Heart right ventricle (tissue), 16 donors: ENCODE measurements at regions not wholly inside any gene's neighbourhood (a gene's known extent, or its start where the extent isn't known, plus 50 kb on each side); places are given as distances from the start of the nearest gene placed in this dataset.
"Not testable (repeated sequence)": the region's sequence is repeated elsewhere in the genome, so short reads cannot be mapped to it uniquely, and the experiment has no call there.

ENCODE experiments used
- ATAC-seq, 8 donors: fragments of 200-7000 bp; cut with Tn5 transposase; one replicate each; pipeline ENCODE4 v1.9.1; 2020; ENCODE audit warnings: mild to moderate bottlenecking in 8 of 8, moderate library complexity in 8 of 8, moderate number of reproducible peaks in 1 of 8
- DNase-seq, 2 donors: peaks; one replicate each; pipeline ENCODE4 v3.0.0-alpha.2; 2020
- H3K27ac ChIP-seq, 10 donors: fragments of 200-600 bp; sonication (generic) in 2 of 10; one replicate each; pipeline versions ENCODE4 v1.5.0 to v1.8.0; 2020 to 2022; ENCODE audit warnings: mild to moderate bottlenecking in 3 of 10
- H3K27me3 ChIP-seq, 7 donors: fragments of 200-600 bp; one replicate each; pipeline ENCODE4 v1.8.0; 2021 to 2022; ENCODE audit warnings: mild to moderate bottlenecking in 2 of 7
- H3K36me3 ChIP-seq, 9 donors: fragments of 200-600 bp; sonication (generic) in 1 of 9; one replicate each; pipeline versions ENCODE4 v1.5.0 to v1.8.0; 2020 to 2022; ENCODE audit warnings: mild to moderate bottlenecking in 2 of 9
- H3K4me1 ChIP-seq, 9 donors: fragments of 200-600 bp; sonication (generic) in 1 of 9; one replicate each; pipeline versions ENCODE4 v1.5.0 to v1.8.0; 2020 to 2022; ENCODE audit warnings: mild to moderate bottlenecking in 4 of 9
- H3K4me3 ChIP-seq, 10 donors: fragments of 200-600 bp; sonication (generic) in 2 of 10; one replicate each; pipeline versions ENCODE4 v1.5.0 to v1.8.0; 2020 to 2022; ENCODE audit warnings: mild to moderate bottlenecking in 7 of 10, moderate library complexity in 2 of 10
- H3K9me3 ChIP-seq, 11 donors: fragments of 200-600 bp in 10 of 11; sonication (generic) in 2 of 11; one replicate each; pipeline versions ENCODE4 v1.5.0 to v1.8.0; 2013 to 2022; ENCODE audit warnings: mild to moderate bottlenecking in 2 of 11, control low read depth in 1 of 11, moderate library complexity in 1 of 11
- CTCF ChIP-seq, 9 donors: fragments of 200-600 bp; sonication (generic) in 2 of 9; IDR thresholded peaks; one replicate each; pipeline versions ENCODE4 v1.5.0 to v1.8.0; 2021 to 2022; ENCODE audit warnings: antibody characterized with exemption in 9 of 9, mild to moderate bottlenecking in 5 of 9, moderate library complexity in 1 of 9
- WGBS, 2 donors: extraction: QIAGEN DNeasy Blood & Tissue Kit; methylation state at CpG; one replicate each; pipeline ENCODE4 v1.1.7; 2013; ENCODE audit warnings: inconsistent platforms in 1 of 2; 5-methylcytosine and 5-hydroxymethylcytosine counted together
- intact Hi-C, 10 donors: fragments of 100-400 bp; cut with DNase I; formaldehyde crosslinking; loops; one replicate each; pipeline versions ENCODE4 v1.11.1 to v1.14.2; 2022
- donor health status: Arrhythmogenic right ventricular cardiomyopathy.
- donor health status: ischemic (EF 13 %, LVEDD 7.1; RV severe dilation, severe dysfunction).
- donor health status: healthy with polysubstance abuse.
- donor health status: DM: no; HTN: yes; CAD: no.
- donor health status: DM: no; HTN: no; CAD: no.
- donor health status: ischemic (EF 25% LVEDD 6.9; RV normal size, moderate dysfunction).
- donor health status: ischemic (EF 25% LVEDD 5.7; RV mildly dilated, moderate dysfunction).
- donor health status: healthy.
- donor health status: DM: yes; HTN: yes; CAD: no.
- donor health status: Ischemic cardiomyopathy.
- donor health status: ischemic (EF 35%, LVEDD 5.7; RV mildly dilated, moderate dysfunction).
- donor health status: nonischemic (EF 11% LVEDD 7.7; RV severe dilation, severe dysfunction).
- donor health status: DM: yes; HTN: yes; CAD: no.
- donor health status: PGD.
- donor health status: ischemic (EF 29% LVEDD 5.4; RV normal size, mild dysfunction).
- donor health status: nonischemic (EF 23%, LVEDD 6.1; RV moderate dilation, normal function).

DNA sequence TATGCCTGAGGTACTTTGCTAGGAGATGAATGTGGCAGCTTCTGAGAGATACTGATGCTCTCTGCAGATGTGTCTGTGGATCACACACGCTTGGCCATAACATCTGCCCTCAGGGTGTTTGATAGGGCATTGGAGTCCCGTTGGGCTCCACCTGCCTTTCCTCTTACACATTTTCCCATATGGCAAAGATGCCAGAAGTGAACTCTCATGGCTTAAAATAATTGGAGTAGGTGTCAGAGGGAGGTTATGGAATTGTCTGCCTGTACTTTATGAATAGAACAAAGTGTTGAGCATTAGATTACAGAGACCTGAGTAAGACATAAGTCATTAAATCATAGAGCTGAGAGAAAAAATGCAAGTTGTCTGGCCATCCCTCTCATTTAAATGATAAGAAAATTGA lies 75.3 kb upstream of the PNPT1 start:
- Histone ChIP-seq H3K27ac (no peak overlapping the region), H3K27me3 (peaks cover 0 to 10% (median 0%) of the 10 kb centered on the region in 7 donors), H3K36me3 (no peaks in the 10 kb centered on the region), H3K4me3 (no peak overlapping the region), H3K9me3 (no peaks in the 10 kb centered on the region), H3K4me1 (no peaks in the 10 kb centered on the region)
- no peak for DNase-seq
- TF ChIP-seq CTCF (IDR thresholded peaks at IDR 0.05), result no peak
- intact Hi-C loops, result loop anchor here in 4 of 10 donors (5.0 to 10.0 kb wide), 4 partner anchors 193 to 243 kb away; no protein-coding TSS in a partner anchor
- no peak for ATAC-seq
- WGBS, 2 donors, result 48 to 54% methylated on average over 2 of the region's 2 CpGs

- TF ChIP-seq CTCF (IDR thresholded peaks at IDR 0.05), result no peak
- H3K4me1 ChIP-seq, result no peaks in the 10 kb centered on the region
- H3K9me3 ChIP-seq, result no peaks in the 10 kb centered on the region
- H3K27ac ChIP-seq, result no peak overlapping the region
- no peak for ATAC-seq
- H3K27me3 ChIP-seq, result peaks cover 0 to 10% (median 0%) of the 10 kb centered on the region in 7 donors
- no peaks in the 10 kb centered on the region for H3K36me3 ChIP-seq
- DNase-seq, result no peak
- H3K4me3 ChIP-seq, result no peak overlapping the region
- intact Hi-C loops, result loop anchor here in 5 of 10 donors (2.0 to 10.0 kb wide), 5 partner anchors 195 to 245 kb away; no protein-coding TSS in a partner anchor
Measured at GRCh38 chr2:55766947-55767346, 73.3 kb upstream of the PNPT1 start.

- not testable (repeated sequence) for H3K36me3 ChIP-seq, H3K27ac ChIP-seq, DNase-seq, ATAC-seq, H3K4me3 ChIP-seq, H3K4me1 ChIP-seq, H3K9me3 ChIP-seq
- H3K27me3 ChIP-seq, result peaks cover 0 to 10% (median 0%) of the 10 kb centered on the region in 7 donors
- intact Hi-C loops, result loop anchor here in 5 of 10 donors (2.0 to 10.0 kb wide), 5 partner anchors 197 to 247 kb away; no protein-coding TSS in a partner anchor
- 66 to 90% methylated on average over 2 of the region's 2 CpGs for whole genome bisulfite sequencing, 2 donors
Measured at GRCh38 chr2:55765708-55766107, 72.1 kb upstream of the PNPT1 start.

GRCh38 chr2:55763721-55764120 lies 70.1 kb upstream of the PNPT1 start:
- no peak overlapping the region for H3K4me3 ChIP-seq
- no peak overlapping the region for H3K27ac ChIP-seq
- intact Hi-C loops, result loop anchor here in 1 of 10 donors (10.0 kb wide), 1 partner anchor 201 kb away; no protein-coding TSS in a partner anchor
- no peaks in the 10 kb centered on the region for H3K9me3 ChIP-seq
- WGBS, 2 donors, result 86 to 91% methylated on average over 1 of the region's 1 CpG
- DNase-seq (no peak), ATAC-seq (no peak)
- H3K27me3 ChIP-seq, result peaks cover 0 to 12% (median 0%) of the 10 kb centered on the region in 7 donors
- no peaks in the 10 kb centered on the region for H3K36me3 ChIP-seq
- TF ChIP-seq CTCF (IDR thresholded peaks at IDR 0.05), result no peak
- no peaks in the 10 kb centered on the region for H3K4me1 ChIP-seq

GRCh38 chr2:55761526-55761925 lies 67.9 kb upstream of the PNPT1 start:
- intact Hi-C loops, result loop anchor here in 1 of 10 donors (10.0 kb wide), 1 partner anchor 203 kb away; no protein-coding TSS in a partner anchor
- H3K36me3 ChIP-seq, result no peaks in the 10 kb centered on the region
- DNase-seq, result no peak
- 51 to 52% methylated on average over 2 of the region's 2 CpGs for WGBS, 2 donors
- H3K27me3 ChIP-seq, result peaks cover 0 to 9% (median 0%) of the 10 kb centered on the region in 7 donors
- TF ChIP-seq CTCF (IDR thresholded peaks at IDR 0.05), result no peak
- no peak overlapping the region for H3K27ac ChIP-seq
- no peaks in the 10 kb centered on the region for H3K9me3 ChIP-seq
- no peaks in the 10 kb centered on the region for H3K4me1 ChIP-seq
- H3K4me3 ChIP-seq, result no peak overlapping the region
- ATAC-seq, result no peak
